ENCODE measurements at regions not wholly inside any gene's neighbourhood (a gene's known extent, or its start where the extent isn't known, plus 50 kb on each side); places are given as distances from the start of the nearest gene placed in this dataset.

DNA sequence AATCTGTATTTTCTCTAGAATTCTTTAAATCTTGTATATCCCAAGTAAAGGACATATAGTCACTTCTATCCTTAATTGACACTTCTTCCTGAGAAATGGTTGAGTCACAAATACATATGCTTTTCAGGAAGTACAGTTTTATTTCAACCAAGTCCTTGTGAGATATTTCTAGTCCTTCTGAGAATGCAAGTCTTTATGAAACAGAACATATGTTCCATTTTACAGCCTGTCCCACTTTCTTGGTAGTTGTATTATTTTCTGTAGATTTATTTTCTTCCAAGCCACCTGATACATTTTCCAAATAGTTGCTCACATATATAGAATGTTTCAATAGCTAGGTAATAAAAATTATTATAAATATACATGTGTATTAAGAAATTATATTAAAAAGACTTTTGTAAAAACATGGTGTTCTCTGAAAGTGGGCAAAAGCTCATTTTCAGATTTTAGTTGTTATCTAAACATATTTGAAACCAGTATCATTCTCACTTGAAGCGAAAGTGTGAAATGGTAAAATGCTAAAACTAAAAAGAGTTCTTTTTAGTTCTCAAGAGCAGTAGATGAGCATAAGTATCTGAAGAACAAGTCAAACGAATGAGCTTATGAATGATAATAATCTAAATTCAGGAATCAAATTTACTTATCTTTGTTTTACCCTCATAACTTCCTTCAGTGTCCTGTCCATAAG, 468.0 kb downstream of the EPHA5 start (continued):
- TF ChIP-seq, protein P1, sequence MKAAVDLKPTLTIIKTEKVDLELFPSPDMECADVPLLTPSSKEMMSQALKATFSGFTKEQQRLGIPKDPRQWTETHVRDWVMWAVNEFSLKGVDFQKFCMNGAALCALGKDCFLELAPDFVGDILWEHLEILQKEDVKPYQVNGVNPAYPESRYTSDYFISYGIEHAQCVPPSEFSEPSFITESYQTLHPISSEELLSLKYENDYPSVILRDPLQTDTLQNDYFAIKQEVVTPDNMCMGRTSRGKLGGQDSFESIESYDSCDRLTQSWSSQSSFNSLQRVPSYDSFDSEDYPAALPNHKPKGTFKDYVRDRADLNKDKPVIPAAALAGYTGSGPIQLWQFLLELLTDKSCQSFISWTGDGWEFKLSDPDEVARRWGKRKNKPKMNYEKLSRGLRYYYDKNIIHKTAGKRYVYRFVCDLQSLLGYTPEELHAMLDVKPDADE (IDR thresholded peaks at IDR 0.05): no peak
- no peak for TF ChIP-seq ZNF331 (CRISPR knock-in tag; IDR thresholded peaks at IDR 0.05; ENCODE audit: low read depth)
- no peak for TF ChIP-seq JUNB (IDR thresholded peaks at IDR 0.05; ENCODE audit: unreplicated experiment)
- no peak for TF ChIP-seq EZH2phosphoT487 (IDR thresholded peaks at IDR 0.05; ENCODE audit: unreplicated experiment)
- TF ChIP-seq, protein P2, sequence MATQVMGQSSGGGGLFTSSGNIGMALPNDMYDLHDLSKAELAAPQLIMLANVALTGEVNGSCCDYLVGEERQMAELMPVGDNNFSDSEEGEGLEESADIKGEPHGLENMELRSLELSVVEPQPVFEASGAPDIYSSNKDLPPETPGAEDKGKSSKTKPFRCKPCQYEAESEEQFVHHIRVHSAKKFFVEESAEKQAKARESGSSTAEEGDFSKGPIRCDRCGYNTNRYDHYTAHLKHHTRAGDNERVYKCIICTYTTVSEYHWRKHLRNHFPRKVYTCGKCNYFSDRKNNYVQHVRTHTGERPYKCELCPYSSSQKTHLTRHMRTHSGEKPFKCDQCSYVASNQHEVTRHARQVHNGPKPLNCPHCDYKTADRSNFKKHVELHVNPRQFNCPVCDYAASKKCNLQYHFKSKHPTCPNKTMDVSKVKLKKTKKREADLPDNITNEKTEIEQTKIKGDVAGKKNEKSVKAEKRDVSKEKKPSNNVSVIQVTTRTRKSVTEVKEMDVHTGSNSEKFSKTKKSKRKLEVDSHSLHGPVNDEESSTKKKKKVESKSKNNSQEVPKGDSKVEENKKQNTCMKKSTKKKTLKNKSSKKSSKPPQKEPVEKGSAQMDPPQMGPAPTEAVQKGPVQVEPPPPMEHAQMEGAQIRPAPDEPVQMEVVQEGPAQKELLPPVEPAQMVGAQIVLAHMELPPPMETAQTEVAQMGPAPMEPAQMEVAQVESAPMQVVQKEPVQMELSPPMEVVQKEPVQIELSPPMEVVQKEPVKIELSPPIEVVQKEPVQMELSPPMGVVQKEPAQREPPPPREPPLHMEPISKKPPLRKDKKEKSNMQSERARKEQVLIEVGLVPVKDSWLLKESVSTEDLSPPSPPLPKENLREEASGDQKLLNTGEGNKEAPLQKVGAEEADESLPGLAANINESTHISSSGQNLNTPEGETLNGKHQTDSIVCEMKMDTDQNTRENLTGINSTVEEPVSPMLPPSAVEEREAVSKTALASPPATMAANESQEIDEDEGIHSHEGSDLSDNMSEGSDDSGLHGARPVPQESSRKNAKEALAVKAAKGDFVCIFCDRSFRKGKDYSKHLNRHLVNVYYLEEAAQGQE (IDR thresholded peaks at IDR 0.05; ENCODE audit: unreplicated experiment): no peak
- no peak for TF ChIP-seq ZNF114 (CRISPR knock-in tag; IDR thresholded peaks at IDR 0.05)

DNA sequence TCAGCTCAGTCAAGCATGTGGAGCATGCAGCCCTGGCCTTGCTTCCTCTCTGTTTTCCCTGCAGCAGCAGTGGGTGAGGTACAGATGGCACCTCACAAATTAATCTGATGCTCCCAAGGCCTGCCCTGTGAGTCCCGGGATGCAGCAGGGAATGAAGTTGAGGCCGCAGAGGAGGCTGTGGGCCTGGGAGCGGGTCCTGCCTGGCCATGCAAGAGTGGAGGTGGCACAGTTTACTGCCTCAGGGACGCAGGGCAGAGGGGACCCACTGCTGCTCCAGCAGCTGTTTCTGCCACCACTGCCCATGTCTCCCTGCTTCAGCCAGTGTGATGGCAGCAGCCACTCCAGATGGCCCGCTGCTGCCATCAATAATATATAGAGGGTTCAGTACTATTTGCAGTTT, 474.6 kb downstream of the EPHA5 start:
- H3K4me3 Mint-ChIP-seq: no peak overlapping the region
- ATAC-seq: no peak
- no peak for TF ChIP-seq JUNB (IDR thresholded peaks at IDR 0.05; ENCODE audit: unreplicated experiment)
- TF ChIP-seq CREB1 (CRISPR knock-in tag; IDR thresholded peaks at IDR 0.05; ENCODE audit: low read depth): no peak
- no peak for TF ChIP-seq STAT1 (IDR thresholded peaks at IDR 0.05; ENCODE audit: unreplicated experiment)
- TF ChIP-seq POLR2AphosphoS5 (IDR thresholded peaks at IDR 0.05; ENCODE audit: low read depth): no peak
- TF ChIP-seq EZH2phosphoT487 (IDR thresholded peaks at IDR 0.05; ENCODE audit: unreplicated experiment): no peak
- TF ChIP-seq, protein P3, sequence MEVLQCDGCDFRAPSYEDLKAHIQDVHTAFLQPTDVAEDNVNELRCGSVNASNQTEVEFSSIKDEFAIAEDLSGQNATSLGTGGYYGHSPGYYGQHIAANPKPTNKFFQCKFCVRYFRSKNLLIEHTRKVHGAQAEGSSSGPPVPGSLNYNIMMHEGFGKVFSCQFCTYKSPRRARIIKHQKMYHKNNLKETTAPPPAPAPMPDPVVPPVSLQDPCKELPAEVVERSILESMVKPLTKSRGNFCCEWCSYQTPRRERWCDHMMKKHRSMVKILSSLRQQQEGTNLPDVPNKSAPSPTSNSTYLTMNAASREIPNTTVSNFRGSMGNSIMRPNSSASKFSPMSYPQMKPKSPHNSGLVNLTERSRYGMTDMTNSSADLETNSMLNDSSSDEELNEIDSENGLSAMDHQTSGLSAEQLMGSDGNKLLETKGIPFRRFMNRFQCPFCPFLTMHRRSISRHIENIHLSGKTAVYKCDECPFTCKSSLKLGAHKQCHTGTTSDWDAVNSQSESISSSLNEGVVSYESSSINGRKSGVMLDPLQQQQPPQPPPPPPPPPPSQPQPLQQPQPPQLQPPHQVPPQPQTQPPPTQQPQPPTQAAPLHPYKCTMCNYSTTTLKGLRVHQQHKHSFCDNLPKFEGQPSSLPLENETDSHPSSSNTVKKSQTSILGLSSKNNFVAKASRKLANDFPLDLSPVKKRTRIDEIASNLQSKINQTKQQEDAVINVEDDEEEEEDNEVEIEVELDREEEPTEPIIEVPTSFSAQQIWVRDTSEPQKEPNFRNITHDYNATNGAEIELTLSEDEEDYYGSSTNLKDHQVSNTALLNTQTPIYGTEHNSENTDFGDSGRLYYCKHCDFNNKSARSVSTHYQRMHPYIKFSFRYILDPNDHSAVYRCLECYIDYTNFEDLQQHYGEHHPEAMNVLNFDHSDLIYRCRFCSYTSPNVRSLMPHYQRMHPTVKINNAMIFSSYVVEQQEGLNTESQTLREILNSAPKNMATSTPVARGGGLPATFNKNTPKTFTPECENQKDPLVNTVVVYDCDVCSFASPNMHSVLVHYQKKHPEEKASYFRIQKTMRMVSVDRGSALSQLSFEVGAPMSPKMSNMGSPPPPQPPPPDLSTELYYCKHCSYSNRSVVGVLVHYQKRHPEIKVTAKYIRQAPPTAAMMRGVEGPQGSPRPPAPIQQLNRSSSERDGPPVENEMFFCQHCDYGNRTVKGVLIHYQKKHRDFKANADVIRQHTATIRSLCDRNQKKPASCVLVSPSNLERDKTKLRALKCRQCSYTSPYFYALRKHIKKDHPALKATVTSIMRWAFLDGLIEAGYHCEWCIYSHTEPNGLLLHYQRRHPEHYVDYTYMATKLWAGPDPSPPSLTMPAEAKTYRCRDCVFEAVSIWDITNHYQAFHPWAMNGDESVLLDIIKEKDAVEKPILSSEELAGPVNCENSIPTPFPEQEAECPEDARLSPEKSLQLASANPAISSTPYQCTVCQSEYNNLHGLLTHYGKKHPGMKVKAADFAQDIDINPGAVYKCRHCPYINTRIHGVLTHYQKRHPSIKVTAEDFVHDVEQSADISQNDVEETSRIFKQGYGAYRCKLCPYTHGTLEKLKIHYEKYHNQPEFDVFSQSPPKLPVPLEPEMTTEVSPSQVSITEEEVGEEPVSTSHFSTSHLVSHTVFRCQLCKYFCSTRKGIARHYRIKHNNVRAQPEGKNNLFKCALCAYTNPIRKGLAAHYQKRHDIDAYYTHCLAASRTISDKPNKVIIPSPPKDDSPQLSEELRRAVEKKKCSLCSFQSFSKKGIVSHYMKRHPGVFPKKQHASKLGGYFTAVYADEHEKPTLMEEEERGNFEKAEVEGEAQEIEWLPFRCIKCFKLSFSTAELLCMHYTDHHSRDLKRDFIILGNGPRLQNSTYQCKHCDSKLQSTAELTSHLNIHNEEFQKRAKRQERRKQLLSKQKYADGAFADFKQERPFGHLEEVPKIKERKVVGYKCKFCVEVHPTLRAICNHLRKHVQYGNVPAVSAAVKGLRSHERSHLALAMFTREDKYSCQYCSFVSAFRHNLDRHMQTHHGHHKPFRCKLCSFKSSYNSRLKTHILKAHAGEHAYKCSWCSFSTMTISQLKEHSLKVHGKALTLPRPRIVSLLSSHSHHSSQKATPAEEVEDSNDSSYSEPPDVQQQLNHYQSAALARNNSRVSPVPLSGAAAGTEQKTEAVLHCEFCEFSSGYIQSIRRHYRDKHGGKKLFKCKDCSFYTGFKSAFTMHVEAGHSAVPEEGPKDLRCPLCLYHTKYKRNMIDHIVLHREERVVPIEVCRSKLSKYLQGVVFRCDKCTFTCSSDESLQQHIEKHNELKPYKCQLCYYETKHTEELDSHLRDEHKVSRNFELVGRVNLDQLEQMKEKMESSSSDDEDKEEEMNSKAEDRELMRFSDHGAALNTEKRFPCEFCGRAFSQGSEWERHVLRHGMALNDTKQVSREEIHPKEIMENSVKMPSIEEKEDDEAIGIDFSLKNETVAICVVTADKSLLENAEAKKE (CRISPR knock-in tag; IDR thresholded peaks at IDR 0.05): no peak
- no peak for TF ChIP-seq NANOG (IDR thresholded peaks at IDR 0.05; ENCODE audit: borderline replicate concordance)

More for the DNA sequence above, 474.6 kb downstream of the EPHA5 start:
- no peaks in the 10 kb centered on the region for H4K20me1 ChIP-seq (replicated peaks; ENCODE audit: insufficient read depth)
- Mint-ChIP-seq H3K36me3 (ENCODE audit: low read depth) (no peaks in the 10 kb centered on the region), H3K9me3 (no peaks in the 10 kb centered on the region; the same call in 2 of the 3 replicates), H3K27me3 (ENCODE audit: insufficient read depth, low read depth, poor library complexity) (no peaks in the 10 kb centered on the region), H3K27ac (no peak overlapping the region), H3K4me1 (no peaks in the 10 kb centered on the region)
- no peaks in the 10 kb centered on the region for H3K9me2 ChIP-seq (ENCODE audit: insufficient read depth)
- no peak overlapping the region for H3K4me3 ChIP-seq
- H2AFZ ChIP-seq: no peak overlapping the region
- no peaks in the 10 kb centered on the region for H3K79me2 ChIP-seq (replicated peaks; ENCODE audit: insufficient read depth)
- no peaks in the 10 kb centered on the region for H3F3A ChIP-seq (replicated peaks; ENCODE audit: low read depth)
- no peaks in the 10 kb centered on the region for H3K4me1 ChIP-seq (ENCODE audit: insufficient read depth)
- no peak overlapping the region for H3K27ac ChIP-seq (ENCODE audit: low read depth)
- no peak for DNase-seq (ENCODE audit: low spot score)
- H3K36me3 ChIP-seq (ENCODE audit: insufficient read depth): no peaks in the 10 kb centered on the region
- H3K27me3 ChIP-seq (ENCODE audit: insufficient read depth): no peaks in the 10 kb centered on the region
- H3K4me2 ChIP-seq: no peak overlapping the region

Data from GM23338 (cell line).